A172 (cell line): ENCODE measurements at regions not wholly inside any gene's neighbourhood (a gene's known extent, or its start where the extent isn't known, plus 50 kb on each side); places are given as distances from the start of the nearest gene placed in this dataset.

ENCODE experiments used
- DNase-seq: peaks from one replicate; pipeline ENCODE4 v3.0.0-alpha.2; 2015; ENCODE audit warnings: low spot score

- no peak for DNase-seq
Observed at GRCh38 chr10:31268444-31269303, 50.3 kb upstream of the ZEB1 start.
